Mucosa of descending colon (tissue), 3 donors: ENCODE measurements at regions not wholly inside any gene's neighbourhood (a gene's known extent, or its start where the extent isn't known, plus 50 kb on each side); places are given as distances from the start of the nearest gene placed in this dataset.

ENCODE experiments used
- ATAC-seq: fragments of 200-7000 bp; cut with Tn5 transposase; one replicate; pipeline ENCODE4 v1.9.1; 2020; ENCODE audit warnings: mild to moderate bottlenecking, moderate library complexity
- DNase-seq, 3 donors: peaks; one replicate each; pipeline ENCODE4 v3.0.0-alpha.2; 2020
- H3K36me3 ChIP-seq: fragments of 200-600 bp; one replicate; pipeline ENCODE4 v1.8.0; 2021; ENCODE audit warnings: low read depth, mild to moderate bottlenecking
- H3K4me1 ChIP-seq: fragments of 200-600 bp; one replicate; pipeline ENCODE4 v1.8.0; 2021; ENCODE audit warnings: low read depth, mild to moderate bottlenecking
- H3K4me3 ChIP-seq: fragments of 200-600 bp; one replicate; pipeline ENCODE4 v1.8.0; 2021; ENCODE audit warnings: mild to moderate bottlenecking
- H3K9me3 ChIP-seq: fragments of 200-600 bp; one replicate; pipeline ENCODE4 v1.8.0; 2021; ENCODE audit warnings: mild to moderate bottlenecking
- CTCF ChIP-seq: fragments of 200-600 bp; IDR thresholded peaks from one replicate; pipeline ENCODE4 v1.8.0; 2022; ENCODE audit warnings: antibody characterized with exemption, mild to moderate bottlenecking
- intact Hi-C, 2 donors: fragments of 100-400 bp; cut with DNase I in 1 of 2; cut with micrococcal nuclease in 1 of 2; formaldehyde crosslinking; loops; one replicate each; pipeline versions ENCODE4 v1.11.0 to v1.11.1; 2022; cut with DNase I, micrococcal nuclease
- donor health status: DM: no; HTN: no; CAD: no; lungs with moderate emphysema.
- donor health status: DM: no; HTN: no; CAD: no.
- donor health status: DM: no; HTN: yes; CAD: no.

DNA sequence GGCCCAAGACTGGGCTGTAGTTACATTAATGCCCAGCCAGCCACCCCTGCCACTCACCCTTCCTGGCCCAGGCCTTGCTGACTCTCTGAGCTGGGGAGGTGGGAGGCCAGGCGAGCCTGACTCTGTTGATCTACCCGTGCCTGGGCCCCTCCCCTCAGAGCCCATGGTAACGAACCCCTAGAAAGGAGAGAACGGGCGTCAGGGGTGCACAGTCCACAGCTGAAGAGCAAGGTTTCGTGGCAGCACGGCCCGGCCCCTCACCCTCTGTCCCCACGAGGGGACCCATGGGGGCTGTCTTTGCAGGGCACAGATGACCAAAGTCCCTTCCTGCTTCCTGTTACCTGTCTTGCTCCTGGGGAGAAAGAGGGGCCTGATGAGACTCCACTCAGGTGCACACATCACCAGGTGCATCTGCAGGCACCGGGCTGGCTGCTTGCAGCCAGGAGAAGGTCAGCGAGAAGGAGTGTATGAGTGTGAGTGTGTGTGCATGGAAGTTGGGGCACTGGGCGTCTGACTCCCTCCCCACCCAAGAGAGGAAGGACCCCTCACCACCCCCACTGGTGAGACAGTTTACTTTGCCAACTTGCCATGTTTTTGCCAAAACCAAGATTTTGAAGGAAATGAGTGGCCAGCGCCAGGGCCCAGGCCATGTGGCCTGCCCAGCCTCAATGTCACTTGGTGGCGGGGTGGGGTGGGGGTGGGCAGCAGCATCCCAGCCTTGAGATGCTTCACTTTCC lies 359.1 kb downstream of the SEC14L1 start:
- Histone ChIP-seq H3K4me3 (no peak overlapping the region), H3K4me1 (no peaks in the 10 kb centered on the region), H3K36me3 (no peaks in the 10 kb centered on the region), H3K9me3 (no peaks in the 10 kb centered on the region)
- no peak for TF ChIP-seq CTCF
- DNase-seq (no peak), ATAC-seq (no peak)
- intact Hi-C loops: loop anchor here in 1 of 2 donors (5.0 to 10.0 kb wide), 2 partner anchors 65 to 168 kb away; no protein-coding TSS in a partner anchor

DNA sequence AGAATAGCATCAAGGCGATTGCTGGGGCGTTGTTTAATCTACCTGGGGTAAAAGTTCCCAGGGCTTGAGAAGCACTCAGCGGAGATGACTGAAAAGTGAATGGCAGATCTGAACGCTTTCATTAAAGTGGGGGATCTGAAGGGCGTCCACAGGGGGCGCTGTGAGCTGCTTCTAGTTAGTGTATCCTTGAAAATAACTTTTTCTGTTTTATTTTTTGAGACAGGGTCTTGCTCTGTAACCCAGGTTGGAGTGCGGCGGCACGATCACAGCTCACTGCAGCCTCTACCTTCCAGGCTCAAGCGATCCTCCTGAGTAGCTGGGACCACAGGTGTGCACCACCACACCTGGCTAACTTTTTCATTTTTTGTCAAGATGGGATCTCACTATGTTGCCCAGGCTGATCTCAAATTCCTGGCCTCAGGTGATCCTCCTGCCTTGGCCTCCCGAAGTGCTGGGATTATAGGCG lies 360.4 kb downstream of the SEC14L1 start:
- Histone ChIP-seq H3K4me1 (no peaks in the 10 kb centered on the region), H3K36me3 (no peaks in the 10 kb centered on the region), H3K9me3 (no peaks in the 10 kb centered on the region), H3K4me3 (no peak overlapping the region)
- DNase-seq: no peak
- ATAC-seq: no peak
- no peak for TF ChIP-seq CTCF
- intact Hi-C loops: no loop called here

DNA sequence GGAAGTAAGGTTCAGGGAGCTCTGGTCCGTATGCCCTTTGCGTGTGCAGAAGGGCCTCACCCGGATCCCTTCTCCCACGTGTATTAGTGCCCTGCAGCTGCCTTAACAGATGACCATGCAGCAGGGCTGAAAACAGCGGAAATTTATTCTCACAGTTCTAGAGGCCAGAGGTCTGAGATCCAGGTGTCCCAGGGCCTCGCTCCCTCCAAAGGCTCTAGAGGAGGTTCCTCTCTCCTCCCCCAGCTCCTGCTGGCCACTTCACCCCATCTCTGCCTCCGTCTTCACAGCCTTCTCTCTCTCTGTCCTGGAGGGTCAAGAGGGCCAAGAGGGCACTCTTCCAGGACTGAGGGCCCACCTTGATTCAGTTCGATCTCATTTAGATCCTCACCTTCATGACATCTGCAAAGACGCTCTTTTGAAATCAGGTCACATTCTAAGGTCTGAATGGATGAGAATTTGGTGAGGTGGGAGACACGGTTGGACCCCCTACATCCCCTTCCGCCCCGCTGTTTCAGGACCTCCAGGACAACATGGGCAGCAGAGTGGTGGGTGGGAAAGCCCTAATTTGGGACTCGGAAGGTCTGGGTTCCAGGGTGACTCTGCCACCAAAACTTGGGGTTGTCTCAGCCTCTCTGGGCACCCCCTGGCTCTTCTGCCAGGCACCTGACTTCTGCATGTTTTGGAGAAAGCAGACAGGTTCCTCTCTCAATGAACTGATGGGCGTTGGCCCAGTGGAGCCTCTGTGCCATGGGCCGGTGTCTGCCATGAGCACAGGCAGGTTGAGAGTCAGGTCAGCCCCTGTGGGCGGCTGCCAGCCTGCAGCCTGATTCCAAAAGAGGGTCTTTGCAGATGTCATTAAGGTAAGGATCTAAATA lies 361.2 kb downstream of the SEC14L1 start:
- Histone ChIP-seq H3K4me1 (no peaks in the 10 kb centered on the region), H3K9me3 (no peaks in the 10 kb centered on the region), H3K36me3 (no peaks in the 10 kb centered on the region), H3K4me3 (no peak overlapping the region)
- DNase-seq (no peak), ATAC-seq (no peak)
- no peak for TF ChIP-seq CTCF
- intact Hi-C loops: no loop called here

GRCh38 chr17:77502626-77503292 lies 362.0 kb downstream of the SEC14L1 start:
- no peak for ATAC-seq
- Histone ChIP-seq H3K9me3 (no peaks in the 10 kb centered on the region), H3K4me3 (no peak overlapping the region), H3K4me1 (no peaks in the 10 kb centered on the region), H3K36me3 (no peaks in the 10 kb centered on the region)
- DNase-seq: no peak
- intact Hi-C loops: no loop called here
- TF ChIP-seq CTCF: no peak

DNA sequence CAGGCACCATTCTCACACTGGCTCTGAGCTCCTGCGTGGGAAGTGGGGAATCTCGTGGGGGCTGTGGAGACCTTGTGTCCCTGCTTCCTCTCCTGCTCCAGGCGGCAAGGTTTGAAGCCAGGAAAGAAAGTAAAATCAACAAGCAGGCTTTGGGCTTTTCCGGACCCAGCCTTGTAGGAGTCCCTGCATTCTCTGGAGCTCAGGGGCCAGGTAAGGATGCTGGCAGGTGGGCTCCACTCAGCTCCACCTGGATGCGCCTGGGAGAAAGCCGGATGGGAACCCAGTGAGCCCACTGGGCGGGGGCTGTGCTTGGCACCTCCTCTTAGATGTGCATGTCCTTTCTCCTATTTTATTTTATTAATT lies 362.5 kb downstream of the SEC14L1 start:
- TF ChIP-seq CTCF: no peak
- intact Hi-C loops: no loop called here
- H3K9me3 ChIP-seq: no peaks in the 10 kb centered on the region
- no peaks in the 10 kb centered on the region for H3K4me1 ChIP-seq
- H3K36me3 ChIP-seq: no peaks in the 10 kb centered on the region
- no peak for DNase-seq
- H3K4me3 ChIP-seq: no peak overlapping the region
- ATAC-seq: no peak
